ENCODE measurements at regions not wholly inside any gene's neighbourhood (a gene's known extent, or its start where the extent isn't known, plus 50 kb on each side); places are given as distances from the start of the nearest gene placed in this dataset.

DNA sequence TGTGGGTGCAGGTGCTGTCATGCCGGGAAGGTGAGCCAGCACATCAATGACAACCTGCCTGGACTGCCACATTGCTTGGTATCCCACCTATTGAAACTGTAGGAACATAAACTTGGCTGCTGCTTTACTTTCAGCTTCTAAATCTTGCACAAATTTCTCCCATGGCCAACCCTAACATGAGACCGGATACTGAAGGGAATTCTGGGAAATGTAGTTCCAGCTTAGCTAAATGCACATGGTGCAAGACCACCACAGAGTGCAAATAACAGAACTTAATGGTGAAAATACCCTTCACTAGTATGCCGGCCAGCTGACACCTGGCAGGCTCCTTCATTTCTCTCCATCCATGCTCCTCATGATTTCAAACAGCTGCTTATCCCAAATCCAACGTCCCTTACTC is 247.4 kb downstream of the ARRDC4 start:
- no peaks in the 10 kb centered on the region for H3K4me1 ChIP-seq (ENCODE audit: low read depth)
- DNase-seq (no peak), ATAC-seq (no peak)
- intact Hi-C loops (cut with DNase I, micrococcal nuclease) = no loop called here
- no peaks in the 10 kb centered on the region for H3K36me3 ChIP-seq (ENCODE audit: low read depth)
- TF ChIP-seq, protein P1, sequence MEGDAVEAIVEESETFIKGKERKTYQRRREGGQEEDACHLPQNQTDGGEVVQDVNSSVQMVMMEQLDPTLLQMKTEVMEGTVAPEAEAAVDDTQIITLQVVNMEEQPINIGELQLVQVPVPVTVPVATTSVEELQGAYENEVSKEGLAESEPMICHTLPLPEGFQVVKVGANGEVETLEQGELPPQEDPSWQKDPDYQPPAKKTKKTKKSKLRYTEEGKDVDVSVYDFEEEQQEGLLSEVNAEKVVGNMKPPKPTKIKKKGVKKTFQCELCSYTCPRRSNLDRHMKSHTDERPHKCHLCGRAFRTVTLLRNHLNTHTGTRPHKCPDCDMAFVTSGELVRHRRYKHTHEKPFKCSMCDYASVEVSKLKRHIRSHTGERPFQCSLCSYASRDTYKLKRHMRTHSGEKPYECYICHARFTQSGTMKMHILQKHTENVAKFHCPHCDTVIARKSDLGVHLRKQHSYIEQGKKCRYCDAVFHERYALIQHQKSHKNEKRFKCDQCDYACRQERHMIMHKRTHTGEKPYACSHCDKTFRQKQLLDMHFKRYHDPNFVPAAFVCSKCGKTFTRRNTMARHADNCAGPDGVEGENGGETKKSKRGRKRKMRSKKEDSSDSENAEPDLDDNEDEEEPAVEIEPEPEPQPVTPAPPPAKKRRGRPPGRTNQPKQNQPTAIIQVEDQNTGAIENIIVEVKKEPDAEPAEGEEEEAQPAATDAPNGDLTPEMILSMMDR (IDR thresholded peaks at IDR 0.05) = no peak
- no peak overlapping the region for H3K4me3 ChIP-seq
- no peaks in the 10 kb centered on the region for H3K9me3 ChIP-seq

DNA sequence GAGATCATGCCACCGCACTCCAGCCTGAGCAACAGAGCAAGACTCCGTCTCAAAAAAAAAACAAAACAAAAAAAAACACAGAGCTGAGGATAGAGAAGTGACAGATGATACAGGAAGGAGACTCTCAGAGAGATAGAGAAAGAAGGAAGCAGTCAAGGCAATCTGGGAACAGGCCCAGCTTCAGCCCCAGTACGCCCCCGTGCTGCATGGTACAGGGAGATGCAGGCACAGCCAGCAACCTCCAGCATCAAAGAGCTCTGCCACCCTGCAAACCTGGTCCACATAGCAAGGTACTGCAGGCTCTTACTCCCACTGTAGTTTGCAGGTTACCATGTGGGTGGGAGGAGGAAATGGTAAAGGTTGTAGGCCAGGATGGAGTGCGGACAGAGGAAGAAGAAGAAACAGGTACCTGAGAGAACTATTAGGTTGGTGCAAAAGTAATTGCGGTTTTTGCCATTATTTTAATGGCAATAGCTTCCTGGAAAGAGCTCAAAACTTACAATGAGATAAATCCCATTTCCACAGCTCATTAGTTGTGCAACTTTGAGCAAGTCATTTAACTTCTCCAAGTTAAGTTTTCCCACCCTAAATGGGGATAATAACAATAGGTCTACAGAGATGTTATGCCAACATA is 253.0 kb downstream of the ARRDC4 start:
- Histone ChIP-seq H3K9me3 (no peaks in the 10 kb centered on the region), H3K36me3 (ENCODE audit: low read depth) (no peaks in the 10 kb centered on the region), H3K4me3 (no peak overlapping the region), H3K4me1 (ENCODE audit: low read depth) (no peaks in the 10 kb centered on the region)
- TF ChIP-seq, protein P1 (IDR thresholded peaks at IDR 0.05) = no peak
- DNase-seq (no peak), ATAC-seq (no peak)
- intact Hi-C loops (cut with DNase I, micrococcal nuclease) = no loop called here

DNA sequence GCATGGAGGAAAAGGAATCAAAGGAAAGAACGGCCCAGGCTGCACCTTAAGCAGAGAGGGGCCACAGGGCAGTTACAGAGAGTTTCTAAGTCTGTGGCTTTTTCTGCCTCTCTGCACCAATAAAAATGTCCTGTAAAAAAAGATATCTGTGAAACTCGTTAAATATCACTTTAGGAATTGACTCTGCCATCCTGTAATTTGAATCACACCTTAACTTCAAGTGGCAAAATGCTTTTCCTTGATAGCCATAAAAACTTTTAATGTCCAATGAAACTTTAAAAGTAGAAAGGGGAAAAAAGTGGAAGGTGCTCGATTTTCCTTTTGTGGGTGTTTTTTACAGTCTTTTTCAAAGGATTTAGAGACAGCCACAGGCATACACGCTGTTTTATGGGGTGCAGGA is 255.7 kb downstream of the ARRDC4 start:
- no peak for ATAC-seq
- TF ChIP-seq, protein P1 (IDR thresholded peaks at IDR 0.05) = no peak
- Histone ChIP-seq H3K36me3 (ENCODE audit: low read depth) (no peaks in the 10 kb centered on the region), H3K9me3 (no peaks in the 10 kb centered on the region), H3K4me3 (no peak overlapping the region), H3K4me1 (ENCODE audit: low read depth) (no peaks in the 10 kb centered on the region)
- DNase-seq = no peak
- intact Hi-C loops (cut with DNase I, micrococcal nuclease) = no loop called here

DNA sequence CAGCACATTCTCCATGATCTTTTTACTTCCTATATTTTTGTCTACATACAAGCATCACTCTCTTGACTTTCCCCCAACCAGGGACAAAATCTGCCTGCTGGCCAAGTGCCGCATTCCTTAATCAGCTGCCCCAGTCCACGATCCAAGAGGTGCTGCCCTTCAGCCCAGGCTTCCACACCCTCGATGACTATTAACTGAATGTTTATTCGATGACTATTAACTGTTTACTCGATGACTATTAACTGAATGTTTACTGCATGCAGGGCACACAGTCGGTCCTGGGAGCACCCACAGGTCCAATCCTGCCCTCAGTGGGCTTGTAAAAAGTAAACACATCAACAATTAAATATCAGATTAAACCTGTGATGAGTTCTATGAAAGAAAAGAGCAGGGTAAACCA is 256.9 kb downstream of the ARRDC4 start:
- Histone ChIP-seq H3K4me3 (no peak overlapping the region), H3K36me3 (ENCODE audit: low read depth) (no peaks in the 10 kb centered on the region), H3K4me1 (ENCODE audit: low read depth) (no peaks in the 10 kb centered on the region), H3K9me3 (no peaks in the 10 kb centered on the region)
- ATAC-seq = no peak
- no peak for DNase-seq
- intact Hi-C loops (cut with DNase I, micrococcal nuclease) = no loop called here
- TF ChIP-seq, protein P1 (IDR thresholded peaks at IDR 0.05) = no peak

DNA sequence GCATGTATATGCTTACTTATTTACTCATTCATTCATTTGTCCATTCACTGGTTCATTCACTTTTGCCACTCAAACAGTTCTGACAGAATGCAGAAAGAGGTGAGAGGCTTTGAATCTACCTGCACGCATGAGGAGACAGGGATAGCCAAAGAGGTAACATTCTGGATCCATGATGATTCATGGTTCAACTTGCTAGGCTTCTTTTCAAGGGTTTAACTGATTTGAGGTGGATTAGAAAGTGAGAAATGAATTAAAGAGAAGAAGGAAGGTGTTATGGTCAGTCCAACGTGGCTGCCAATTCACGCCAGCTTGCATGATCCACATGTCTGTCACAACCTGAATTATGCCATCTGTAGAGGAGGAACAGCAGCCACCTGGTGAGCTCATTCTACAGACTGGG is 260.6 kb downstream of the ARRDC4 start:
- Histone ChIP-seq H3K36me3 (ENCODE audit: low read depth) (no peaks in the 10 kb centered on the region), H3K4me1 (ENCODE audit: low read depth) (no peaks in the 10 kb centered on the region), H3K9me3 (no peaks in the 10 kb centered on the region), H3K4me3 (no peak overlapping the region)
- TF ChIP-seq, protein P1 (IDR thresholded peaks at IDR 0.05) = no peak
- DNase-seq (no peak), ATAC-seq (no peak)
- intact Hi-C loops (cut with DNase I, micrococcal nuclease) = no loop called here

DNA sequence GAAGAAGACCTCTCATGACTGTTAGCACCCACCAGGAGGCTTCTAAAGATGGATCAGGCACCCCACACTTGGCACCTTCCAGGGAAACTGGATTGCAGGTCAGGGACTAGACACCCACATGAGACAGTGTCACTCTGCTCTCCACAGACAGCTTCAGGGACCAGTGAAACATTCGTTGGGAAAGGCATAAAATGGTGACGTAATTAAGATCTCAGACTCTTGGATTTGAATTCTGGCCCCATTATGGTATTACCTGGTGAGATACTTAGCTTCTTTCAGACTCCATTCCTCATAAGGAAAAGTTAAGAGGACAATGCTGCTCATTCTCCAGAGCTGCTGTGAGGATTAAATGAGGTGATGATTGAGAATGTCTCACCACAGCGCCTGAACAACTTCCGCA is 261.1 kb downstream of the ARRDC4 start:
- TF ChIP-seq, protein P1 (IDR thresholded peaks at IDR 0.05) = no peak
- intact Hi-C loops (cut with DNase I, micrococcal nuclease) = no loop called here
- DNase-seq = no peak

More for the DNA sequence above, 261.1 kb downstream of the ARRDC4 start:
- no peaks in the 10 kb centered on the region for H3K9me3 ChIP-seq
- no peak for ATAC-seq
- H3K4me1 ChIP-seq (ENCODE audit: low read depth) = no peaks in the 10 kb centered on the region
- no peaks in the 10 kb centered on the region for H3K36me3 ChIP-seq (ENCODE audit: low read depth)
- no peak overlapping the region for H3K4me3 ChIP-seq
